ENCODE measurements at regions not wholly inside any gene's neighbourhood (a gene's known extent, or its start where the extent isn't known, plus 50 kb on each side); places are given as distances from the start of the nearest gene placed in this dataset.

- DNase-seq = no peak
Observed at GRCh38 chr1:199297887-199298286, 659.0 kb downstream of the PTPRC start.

- DNase-seq = no peak
Observed at GRCh38 chr1:199298825-199299224, 660.0 kb downstream of the PTPRC start.

- DNase-seq = no peak
Observed at GRCh38 chr1:199301472-199302217, 662.8 kb downstream of the PTPRC start.

- no peak for DNase-seq
Observed at GRCh38 chr1:199302554-199302953, 663.7 kb downstream of the PTPRC start.

DNA sequence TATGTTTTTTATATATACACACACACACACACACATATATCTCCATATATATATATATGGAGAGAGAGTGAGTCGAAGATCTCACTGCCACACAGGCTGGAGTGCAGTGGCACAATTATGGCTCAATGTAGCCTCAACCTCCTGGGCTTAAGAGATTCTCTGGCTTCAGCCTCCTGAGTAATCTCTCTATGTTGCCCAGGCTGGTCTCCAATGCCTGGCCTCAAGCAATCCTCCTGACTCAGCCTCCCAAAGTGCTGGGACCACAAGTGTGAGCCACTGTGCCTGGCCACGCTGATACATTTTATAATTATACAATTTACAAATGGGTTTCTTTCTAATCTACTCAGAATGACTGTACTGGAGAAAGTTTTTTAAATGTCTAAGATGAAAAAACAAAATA, 664.2 kb downstream of the PTPRC start:
- DNase-seq = no peak

- no peak for DNase-seq
Observed at GRCh38 chr1:199305053-199305452, 666.2 kb downstream of the PTPRC start.

- no peak for DNase-seq
Observed at GRCh38 chr1:199307496-199308264, 668.8 kb downstream of the PTPRC start.

- DNase-seq = no peak
Observed at GRCh38 chr1:199308349-199308846, 669.6 kb downstream of the PTPRC start.

DNA sequence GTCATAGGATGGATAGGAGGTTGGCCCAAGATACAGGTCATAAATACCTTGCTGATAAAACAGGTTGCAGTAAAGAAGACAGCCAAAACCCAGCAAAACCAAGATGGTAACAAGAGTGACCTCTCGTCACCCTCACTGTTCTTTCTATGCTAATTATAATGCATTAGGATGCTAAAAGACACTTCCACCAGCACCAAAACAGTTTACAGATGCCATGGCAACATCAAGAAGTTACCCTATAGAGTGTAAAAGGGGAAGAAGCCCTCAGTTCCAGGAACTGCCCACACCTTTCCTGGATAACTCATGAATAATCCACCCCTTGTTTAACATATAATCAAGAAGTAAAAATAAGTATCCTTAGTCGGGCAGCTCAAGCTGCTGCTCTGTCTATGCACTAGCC, 671.9 kb downstream of the PTPRC start:
- no peak for DNase-seq

- no peak for DNase-seq
Observed at GRCh38 chr1:199311478-199312262, 672.8 kb downstream of the PTPRC start.

DNA sequence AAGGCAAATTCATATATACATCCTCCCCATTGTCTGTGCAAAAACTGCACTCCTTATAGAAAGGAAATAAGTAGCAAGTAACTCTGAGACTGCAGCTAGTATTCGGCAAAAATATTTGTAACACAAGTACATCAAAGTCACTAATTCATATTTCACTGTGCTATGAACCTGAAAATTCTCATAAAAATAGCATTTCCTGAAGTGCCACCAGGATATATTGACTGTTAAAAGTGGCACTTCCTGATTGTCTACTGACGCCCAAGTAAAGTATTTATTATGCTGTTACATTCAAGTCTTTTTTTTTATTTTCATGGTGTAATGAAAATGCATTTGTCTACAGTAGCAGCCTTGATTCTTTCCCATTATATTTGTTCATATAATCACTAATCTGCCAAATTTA, 673.8 kb downstream of the PTPRC start:
- no peak for DNase-seq

GRCh38 chr1:199313444-199313843, 674.6 kb downstream of the PTPRC start:
- DNase-seq = no peak

GRCh38 chr1:199319341-199319740, 680.5 kb downstream of the PTPRC start:
- DNase-seq = no peak

DNA sequence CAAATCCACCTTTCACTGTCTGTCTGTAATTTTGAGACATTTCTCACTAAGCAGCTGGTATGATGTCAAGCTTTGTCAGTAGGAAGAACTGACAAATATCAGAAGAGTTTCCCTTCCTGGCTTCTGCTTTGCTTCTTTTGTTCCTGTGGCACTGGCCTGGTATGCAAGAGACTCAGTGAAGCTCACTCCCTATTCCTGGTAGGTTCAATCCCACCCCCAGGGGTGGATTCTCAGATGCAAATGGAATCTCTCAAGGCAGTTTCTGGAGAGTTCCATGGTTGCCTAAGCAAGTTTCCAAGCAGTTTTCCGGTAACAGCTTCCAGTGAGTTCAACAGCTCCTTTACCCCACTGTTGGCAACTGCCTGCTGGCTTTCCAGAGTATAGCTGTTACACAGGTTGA, 683.4 kb downstream of the PTPRC start:
- DNase-seq = no peak

DNA sequence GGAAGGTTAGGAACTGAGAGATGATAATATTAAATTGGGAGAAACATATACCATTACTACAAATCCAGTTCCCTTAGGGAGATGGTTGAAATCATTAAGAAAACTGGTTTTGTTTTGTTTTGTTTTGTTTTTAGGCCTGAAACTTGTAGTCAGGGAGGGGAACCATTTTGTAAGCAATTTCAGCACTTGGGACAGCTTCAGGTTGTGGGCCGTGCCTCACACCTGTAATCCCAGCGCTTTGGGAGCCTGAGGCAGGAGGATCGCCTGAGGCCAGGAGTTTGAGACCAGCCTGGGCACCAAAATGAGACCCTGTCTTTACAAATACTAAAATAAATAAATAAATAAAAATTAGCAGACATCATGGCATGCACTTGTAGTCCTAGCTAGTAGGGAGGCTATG, 694.3 kb upstream of the NR5A2 start:
- no peak for DNase-seq

GRCh38 chr1:199335496-199335895, 692.0 kb upstream of the NR5A2 start:
- DNase-seq = no peak

DNA sequence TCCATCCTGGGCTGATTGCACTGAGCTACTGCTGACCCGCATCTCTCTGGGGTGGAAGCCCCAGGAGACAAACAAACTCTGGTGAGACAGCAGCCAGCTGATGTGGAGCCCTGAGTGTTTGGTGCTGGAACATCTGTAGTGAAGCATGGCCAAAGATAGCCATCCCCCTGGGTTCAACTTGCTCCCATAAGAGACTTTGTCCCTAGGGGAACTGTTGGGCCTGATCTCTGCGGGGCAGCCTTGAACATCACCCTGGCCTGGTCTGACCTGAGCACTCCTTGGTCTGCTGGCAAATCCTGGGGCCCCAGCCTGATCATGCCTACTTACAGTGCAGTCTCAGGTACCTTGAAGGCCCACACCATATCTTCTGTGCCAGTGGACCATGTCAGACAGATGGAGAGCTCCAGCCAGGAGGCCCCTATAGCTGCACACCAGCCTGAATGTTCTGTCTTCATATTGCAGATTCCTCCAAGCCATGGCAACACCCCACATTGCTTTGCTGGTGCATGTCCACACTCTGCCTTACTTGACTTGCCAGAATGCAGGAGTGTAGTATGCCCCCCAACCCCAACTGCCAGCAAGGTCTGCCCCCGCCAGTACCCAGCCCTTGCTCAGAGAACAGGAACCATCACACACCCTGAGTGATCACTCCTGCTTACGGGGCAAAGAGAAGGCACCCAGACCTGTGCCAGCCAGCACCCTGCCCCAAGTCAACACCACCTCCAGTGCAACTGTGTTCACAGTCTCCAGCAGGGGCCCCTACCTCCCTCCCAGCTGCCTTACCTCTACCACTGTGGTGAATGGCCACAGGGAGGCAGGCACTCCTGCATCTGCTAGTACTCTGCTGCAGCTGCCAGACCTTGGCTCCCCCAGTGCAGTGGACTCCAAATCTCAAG, 690.5 kb upstream of the NR5A2 start:
- DNase-seq = no peak

GRCh38 chr1:199338760-199339159, 688.8 kb upstream of the NR5A2 start:
- DNase-seq = no peak

DNA sequence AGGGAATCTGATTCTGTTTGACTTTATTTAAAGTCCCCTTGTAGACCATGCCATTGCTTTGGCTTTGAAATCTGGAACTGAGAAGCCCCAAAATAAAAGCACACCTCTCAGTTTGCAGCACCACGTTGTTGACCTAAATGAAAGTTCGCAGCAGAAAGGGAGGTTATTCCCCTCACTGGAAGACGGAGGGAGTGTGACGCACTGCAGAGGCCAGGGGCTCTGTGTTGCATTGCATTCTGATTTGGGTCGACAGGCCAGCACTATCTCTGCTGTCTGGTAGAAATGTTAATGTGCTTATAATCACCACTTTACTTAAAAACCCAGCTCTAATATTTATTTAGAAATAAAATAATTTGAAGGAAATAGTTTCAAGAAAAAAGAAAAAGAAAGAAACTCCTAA, 675.2 kb upstream of the NR5A2 start:
- peak; percentile 32 for DNase-seq

GRCh38 chr1:199353906-199354305, 673.6 kb upstream of the NR5A2 start:
- no peak for DNase-seq

GRCh38 chr1:199356561-199356960, 670.9 kb upstream of the NR5A2 start:
- no peak for DNase-seq

GRCh38 chr1:199357599-199357998, 669.9 kb upstream of the NR5A2 start:
- no peak for DNase-seq

All from retina (tissue), 1 donor.